ENCODE measurements at regions not wholly inside any gene's neighbourhood (a gene's known extent, or its start where the extent isn't known, plus 50 kb on each side); places are given as distances from the start of the nearest gene placed in this dataset.

- no peak for TF ChIP-seq CTCF (IDR thresholded peaks at IDR 0.05; ENCODE audit: control extremely low read depth, extremely low read depth, low read depth, missing control alignments)
- ChIA-PET POLR2A (no interaction called here), CTCF (no interaction called here)
- DNase-seq (ENCODE audit: extremely low spot score), result no peak
Measured at GRCh38 chr10:124255556-124255955, 162.2 kb upstream of the CHST15 start.

- ChIA-PET CTCF (no interaction called here), POLR2A (no interaction called here)
- no peak for TF ChIP-seq CTCF (IDR thresholded peaks at IDR 0.05; ENCODE audit: control extremely low read depth, extremely low read depth, low read depth, missing control alignments)
- DNase-seq (ENCODE audit: extremely low spot score), result no peak
Measured at GRCh38 chr10:124254490-124254889, 161.1 kb upstream of the CHST15 start.

- TF ChIP-seq CTCF (IDR thresholded peaks at IDR 0.05; ENCODE audit: control extremely low read depth, extremely low read depth, low read depth, missing control alignments), result no peak
- ChIA-PET POLR2A (no interaction called here), CTCF (interaction anchor here (0.7 to 1.8 kb wide), 2 partner anchors 136 to 167 kb away, joined by 3 to 5 read pairs; no protein-coding TSS in a partner anchor)
- no peak for DNase-seq (ENCODE audit: extremely low spot score)
Measured at GRCh38 chr10:124253006-124253405, 159.6 kb upstream of the CHST15 start.

- POLR2A ChIA-PET, result no interaction called here
- CTCF ChIA-PET, result interaction anchor here (0.7 to 1.8 kb wide), 4 partner anchors 14 to 166 kb away, joined by 3 to 5 read pairs (median 4); no protein-coding TSS in a partner anchor
- no peak for TF ChIP-seq CTCF (IDR thresholded peaks at IDR 0.05; ENCODE audit: control extremely low read depth, extremely low read depth, low read depth, missing control alignments)
Measured at GRCh38 chr10:124252097-124252715, 158.8 kb upstream of the CHST15 start.

GRCh38 chr10:124251317-124252065 is 158.1 kb upstream of the CHST15 start:
- ChIA-PET CTCF (interaction anchor here (1.0 to 1.8 kb wide), 3 partner anchors 15 to 138 kb away, joined by 3 to 5 read pairs (median 5); no protein-coding TSS in a partner anchor), POLR2A (no interaction called here)
- no peak for TF ChIP-seq CTCF (IDR thresholded peaks at IDR 0.05; ENCODE audit: control extremely low read depth, extremely low read depth, low read depth, missing control alignments)
- no peak for DNase-seq (ENCODE audit: extremely low spot score)

More at GRCh38 chr10:124252097-124252715, 158.8 kb upstream of the CHST15 start:
- no peak for DNase-seq (ENCODE audit: extremely low spot score)

GRCh38 chr10:124250506-124250905 is 157.1 kb upstream of the CHST15 start:
- DNase-seq (ENCODE audit: extremely low spot score), result no peak
- TF ChIP-seq CTCF (IDR thresholded peaks at IDR 0.05; ENCODE audit: control extremely low read depth, extremely low read depth, low read depth, missing control alignments), result no peak
- ChIA-PET CTCF (interaction anchor here (1.0 kb wide), 1 partner anchor 40 kb away, joined by 3 read pairs; no protein-coding TSS in a partner anchor), POLR2A (no interaction called here)

All from GM10248 (cell line).